Prostate gland (tissue), 2 donors: ENCODE measurements at regions not wholly inside any gene's neighbourhood (a gene's known extent, or its start where the extent isn't known, plus 50 kb on each side); places are given as distances from the start of the nearest gene placed in this dataset.

Experiments used
- DNase-seq: peaks from one replicate; pipeline ENCODE4 v3.0.0-alpha.2; 2019; ENCODE audit warnings: low spot score
- H3K27ac ChIP-seq, 2 donors: fragments of 200-600 bp; sonication (generic); 2 replicates each; pipeline ENCODE4 v1.5.1; 2017 to 2019
- H3K27me3 ChIP-seq: fragments of 200-600 bp; sonication (generic); replicated peaks from 2 replicates; pipeline ENCODE4 v1.5.1; 2019; ENCODE audit not compliant: insufficient read depth
- H3K36me3 ChIP-seq, 2 donors: fragments of 200-600 bp; sonication (generic); 1 replicate in 1 of 2; 2 replicates in 1 of 2; pipeline versions ENCODE4 v1.5.1 to v1.8.1; 2017 to 2019
- H3K4me1 ChIP-seq: fragments of 200-600 bp; sonication (generic); replicated peaks from 2 replicates; pipeline ENCODE4 v1.5.1; 2019
- H3K4me3 ChIP-seq, 2 donors: fragments of 200-600 bp; sonication (generic); 2 replicates each; pipeline ENCODE4 v1.5.1; 2017 to 2019
- H3K9me3 ChIP-seq: fragments of 200-600 bp; sonication (generic); 2 replicates; pipeline ENCODE4 v1.5.1; 2017
- CTCF ChIP-seq, 4 experiments: fragments of 200-600 bp in 2 of 4; fragments of 450-650 bp in 2 of 4; sonication (generic) in 2 of 4; IDR thresholded peaks; 1 replicate in 3 of 4; 2 replicates in 1 of 4; pipeline ENCODE4 v1.5.1; 2016 to 2019; ENCODE audit warnings: antibody characterized with exemption in 4 of 4, mild to moderate bottlenecking in 2 of 4, moderate library complexity in 2 of 4
- POLR2A ChIP-seq: fragments of 450-650 bp; IDR thresholded peaks from one replicate; pipeline ENCODE4 v1.6.1; 2016; ENCODE audit warnings: antibody characterized with exemption, mild to moderate bottlenecking
- POLR2AphosphoS5 ChIP-seq: sonication (generic); formaldehyde crosslinking; IDR thresholded peaks from one replicate; pipeline ENCODE4 v1.6.1; 2017; ENCODE audit warnings: antibody characterized with exemption
- WGBS: methylation state at CpG from one replicate; pipeline ENCODE4 v1.1.5; 2018; 5-methylcytosine and 5-hydroxymethylcytosine counted together
- intact Hi-C: fragments of 100-400 bp; cut with DNase I; formaldehyde crosslinking; loops from one replicate; pipeline ENCODE4 v1.14.2; 2022

- Histone ChIP-seq H3K27ac (no peak overlapping the region), H3K36me3 (no peaks in the 10 kb centered on the region), H3K9me3 (no peaks in the 10 kb centered on the region), H3K4me3 (no peak overlapping the region), H3K4me1 (no peaks in the 10 kb centered on the region), H3K27me3 (no peaks in the 10 kb centered on the region)
- 92% methylated on average over 3 of the region's 3 CpGs for WGBS
- no peak for DNase-seq
- intact Hi-C loops = no loop called here
- no peak for TF ChIP-seq POLR2A
- TF ChIP-seq POLR2AphosphoS5 = no peak
- TF ChIP-seq CTCF (IDR thresholded peaks at IDR 0.05) = no peak
Measured at GRCh38 chr14:65348137-65348536, 64.4 kb upstream of the FUT8 start.

GRCh38 chr14:65349100-65349499 lies 63.4 kb upstream of the FUT8 start:
- H3K27me3 ChIP-seq = no peaks in the 10 kb centered on the region
- H3K4me1 ChIP-seq = no peaks in the 10 kb centered on the region
- no peaks in the 10 kb centered on the region for H3K9me3 ChIP-seq
- DNase-seq = no peak
- TF ChIP-seq POLR2AphosphoS5 (no peak), CTCF (IDR thresholded peaks at IDR 0.05) (no peak), POLR2A (no peak)
- H3K27ac ChIP-seq = no peak overlapping the region
- no peaks in the 10 kb centered on the region for H3K36me3 ChIP-seq
- intact Hi-C loops = no loop called here
- WGBS = 100% methylated on average over 4 of the region's 4 CpGs
- no peak overlapping the region for H3K4me3 ChIP-seq

- WGBS = 96% methylated on average over 6 of the region's 6 CpGs
- intact Hi-C loops = no loop called here
Measured at GRCh38 chr14:65351493-65352194, 60.9 kb upstream of the FUT8 start.

GRCh38 chr14:65352964-65353530 lies 59.5 kb upstream of the FUT8 start:
- Histone ChIP-seq H3K4me3 (no peak overlapping the region), H3K36me3 (no peaks in the 10 kb centered on the region), H3K9me3 (no peaks in the 10 kb centered on the region), H3K4me1 (no peaks in the 10 kb centered on the region), H3K27ac (no peak overlapping the region), H3K27me3 (no peaks in the 10 kb centered on the region)
- TF ChIP-seq POLR2AphosphoS5 (no peak), CTCF (IDR thresholded peaks at IDR 0.05) (no peak), POLR2A (no peak)
- WGBS = 82% methylated on average over 2 of the region's 2 CpGs
- DNase-seq = no peak
- intact Hi-C loops = no loop called here

More at GRCh38 chr14:65351493-65352194, 60.9 kb upstream of the FUT8 start:
- Histone ChIP-seq H3K4me3 (no peak overlapping the region), H3K27me3 (no peaks in the 10 kb centered on the region), H3K4me1 (no peaks in the 10 kb centered on the region), H3K36me3 (no peaks in the 10 kb centered on the region), H3K27ac (no peak overlapping the region), H3K9me3 (no peaks in the 10 kb centered on the region)
- DNase-seq = no peak
- TF ChIP-seq POLR2A (no peak), POLR2AphosphoS5 (no peak), CTCF (IDR thresholded peaks at IDR 0.05) (no peak)

- Histone ChIP-seq H3K36me3 (no peaks in the 10 kb centered on the region), H3K27ac (peak overlapping the region in 1 of 2 donors; percentile 9), H3K27me3 (no peaks in the 10 kb centered on the region), H3K4me1 (no peaks in the 10 kb centered on the region), H3K9me3 (no peaks in the 10 kb centered on the region), H3K4me3 (no peak overlapping the region)
- 89% methylated on average over 3 of the region's 3 CpGs for WGBS
- no peak for TF ChIP-seq CTCF (IDR thresholded peaks at IDR 0.05)
- TF ChIP-seq POLR2A = no peak
- no peak for TF ChIP-seq POLR2AphosphoS5
- no peak for DNase-seq
- intact Hi-C loops = no loop called here
Measured at GRCh38 chr14:65354131-65354530, 58.4 kb upstream of the FUT8 start.
